ENCODE measurements at regions not wholly inside any gene's neighbourhood (a gene's known extent, or its start where the extent isn't known, plus 50 kb on each side); places are given as distances from the start of the nearest gene placed in this dataset.
"Not testable (repeated sequence)": the region's sequence is repeated elsewhere in the genome, so short reads cannot be mapped to it uniquely, and the experiment has no call there.

DNA sequence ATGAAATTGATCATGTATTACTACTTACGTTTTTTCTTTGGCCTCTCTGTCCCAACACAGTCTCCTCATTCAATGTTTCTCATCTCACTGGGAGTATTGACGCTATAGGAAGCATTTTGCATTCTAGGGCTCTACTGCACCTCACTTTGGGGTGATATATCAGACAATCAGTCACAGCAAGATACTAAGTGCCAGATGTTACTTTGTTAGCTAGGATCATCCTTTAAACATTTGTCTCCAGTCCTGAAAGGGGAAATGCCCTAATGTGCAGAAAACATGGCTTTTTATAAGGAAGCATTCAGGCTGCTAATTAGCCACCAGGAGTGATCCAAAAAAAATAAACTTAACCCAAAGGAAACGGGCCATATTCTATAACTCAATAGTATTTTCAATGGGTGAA lies 409.1 kb downstream of the RWDD3 start:
- H3K36me3 ChIP-seq (ENCODE audit: control insufficient read depth in 2 of 2, insufficient read depth in 1 of 2, low read length in 2 of 2) = no peaks in the 10 kb centered on the region
- TF ChIP-seq ZSCAN5A (tag by site-specific recombination; IDR thresholded peaks at IDR 0.05) (no peak), ZNF26 (tag by site-specific recombination; IDR thresholded peaks at IDR 0.05) (no peak), TRIM28 (IDR thresholded peaks at IDR 0.05; ENCODE audit: borderline replicate concordance, low read length) (no peak), ZNF266 (tag by site-specific recombination; IDR thresholded peaks at IDR 0.05; ENCODE audit: low read depth) (no peak)
- TF ChIP-seq, protein P1, sequence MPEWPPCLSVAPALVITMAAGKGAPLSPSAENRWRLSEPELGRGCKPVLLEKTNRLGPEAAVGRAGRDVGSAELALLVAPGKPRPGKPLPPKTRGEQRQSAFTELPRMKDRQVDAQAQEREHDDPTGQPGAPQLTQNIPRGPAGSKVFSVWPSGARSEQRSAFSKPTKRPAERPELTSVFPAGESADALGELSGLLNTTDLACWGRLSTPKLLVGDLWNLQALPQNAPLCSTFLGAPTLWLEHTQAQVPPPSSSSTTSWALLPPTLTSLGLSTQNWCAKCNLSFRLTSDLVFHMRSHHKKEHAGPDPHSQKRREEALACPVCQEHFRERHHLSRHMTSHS (tag by site-specific recombination; IDR thresholded peaks at IDR 0.05) = no peak
- TF ChIP-seq, protein P2, sequence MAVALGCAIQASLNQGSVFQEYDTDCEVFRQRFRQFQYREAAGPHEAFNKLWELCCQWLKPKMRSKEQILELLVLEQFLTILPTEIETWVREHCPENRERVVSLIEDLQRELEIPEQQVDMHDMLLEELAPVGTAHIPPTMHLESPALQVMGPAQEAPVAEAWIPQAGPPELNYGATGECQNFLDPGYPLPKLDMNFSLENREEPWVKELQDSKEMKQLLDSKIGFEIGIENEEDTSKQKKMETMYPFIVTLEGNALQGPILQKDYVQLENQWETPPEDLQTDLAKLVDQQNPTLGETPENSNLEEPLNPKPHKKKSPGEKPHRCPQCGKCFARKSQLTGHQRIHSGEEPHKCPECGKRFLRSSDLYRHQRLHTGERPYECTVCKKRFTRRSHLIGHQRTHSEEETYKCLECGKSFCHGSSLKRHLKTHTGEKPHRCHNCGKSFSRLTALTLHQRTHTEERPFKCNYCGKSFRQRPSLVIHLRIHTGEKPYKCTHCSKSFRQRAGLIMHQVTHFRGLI (tag by site-specific recombination; IDR thresholded peaks at IDR 0.05) = no peak
- CTCF ChIA-PET = no interaction called here
- H3K27ac ChIP-seq (ENCODE audit: extremely low read depth, low read depth, low read length) = no peak overlapping the region
- no peak overlapping the region for H3K4me3 ChIP-seq (ENCODE audit: low read depth, low read length)
- H3K9me3 ChIP-seq (ENCODE audit: control insufficient read depth, insufficient read depth, low read depth, low read length) = no peaks in the 10 kb centered on the region
- POLR2A ChIA-PET = no interaction called here
- H3K4me1 ChIP-seq (ENCODE audit: control insufficient read depth, insufficient read depth, low read length) = no peaks in the 10 kb centered on the region

GRCh38 chr1:95645126-95645525 lies 411.1 kb downstream of the RWDD3 start:
- CTCF ChIA-PET; H3K27ac ChIP-seq (ENCODE audit: extremely low read depth, low read depth, low read length); H3K4me3 ChIP-seq (ENCODE audit: low read depth, low read length); H3K4me1 ChIP-seq (ENCODE audit: control insufficient read depth, insufficient read depth, low read length); H3K36me3 ChIP-seq (ENCODE audit: control insufficient read depth in 2 of 2, insufficient read depth in 1 of 2, low read length in 2 of 2); H3K9me3 ChIP-seq (ENCODE audit: control insufficient read depth, insufficient read depth, low read depth, low read length); POLR2A ChIA-PET: not testable (repeated sequence)

GRCh38 chr1:95650631-95651030 lies 416.6 kb downstream of the RWDD3 start:
- ChIA-PET CTCF (no interaction called here), POLR2A (no interaction called here)
- no peaks in the 10 kb centered on the region for H3K36me3 ChIP-seq (ENCODE audit: control insufficient read depth in 2 of 2, insufficient read depth in 1 of 2, low read length in 2 of 2)
- TF ChIP-seq ZNF639 (tag by site-specific recombination; IDR thresholded peaks at IDR 0.05) (no peak), KLF1 (tag by site-specific recombination; IDR thresholded peaks at IDR 0.05) (no peak), ZSCAN30 (tag by site-specific recombination; IDR thresholded peaks at IDR 0.05) (no peak), ZNF48 (tag by site-specific recombination; IDR thresholded peaks at IDR 0.05) (no peak), ZNF16 (tag by site-specific recombination; IDR thresholded peaks at IDR 0.05; ENCODE audit: low read depth) (no peak)
- H3K9me3 ChIP-seq (ENCODE audit: control insufficient read depth, insufficient read depth, low read depth, low read length) = no peaks in the 10 kb centered on the region
- H3K4me1 ChIP-seq (ENCODE audit: control insufficient read depth, insufficient read depth, low read length) = no peaks in the 10 kb centered on the region
- no peak overlapping the region for H3K4me3 ChIP-seq (ENCODE audit: low read depth, low read length)
- no peak overlapping the region for H3K27ac ChIP-seq (ENCODE audit: extremely low read depth, low read depth, low read length)

DNA sequence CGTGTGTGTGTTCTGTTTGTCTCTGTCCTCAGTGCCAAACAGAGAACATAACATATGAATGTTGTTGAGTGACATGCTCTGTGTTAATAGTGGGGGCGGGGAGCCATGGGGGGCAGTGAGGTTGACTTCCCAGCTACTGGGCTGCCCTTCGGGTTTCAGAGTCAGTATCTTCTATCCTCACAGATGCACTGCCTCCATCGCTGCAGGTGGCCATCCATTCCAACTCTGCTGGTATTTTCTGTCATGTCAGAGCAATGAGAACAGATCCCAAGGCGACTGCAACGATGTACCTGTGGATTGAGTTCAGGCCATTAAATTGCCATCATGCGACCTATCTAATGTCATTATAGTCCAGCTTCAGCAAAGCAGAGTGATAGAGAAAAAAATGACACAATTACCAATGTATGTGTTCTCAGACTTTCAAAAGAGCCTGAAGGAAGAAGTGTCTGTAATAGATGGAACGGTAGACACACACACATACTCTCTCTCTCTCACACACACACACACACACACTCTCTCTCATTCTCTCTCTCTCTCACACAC lies 418.5 kb downstream of the RWDD3 start:
- POLR2A ChIA-PET = no interaction called here
- Histone ChIP-seq H3K4me3 (ENCODE audit: low read depth, low read length) (no peak overlapping the region), H3K27ac (ENCODE audit: extremely low read depth, low read depth, low read length) (no peak overlapping the region), H3K9me3 (ENCODE audit: control insufficient read depth, insufficient read depth, low read depth, low read length) (no peaks in the 10 kb centered on the region), H3K36me3 (ENCODE audit: control insufficient read depth in 2 of 2, insufficient read depth in 1 of 2, low read length in 2 of 2) (no peaks in the 10 kb centered on the region), H3K4me1 (ENCODE audit: control insufficient read depth, insufficient read depth, low read length) (no peaks in the 10 kb centered on the region)
- CTCF ChIA-PET = no interaction called here
- TF ChIP-seq ZNF23 (tag by site-specific recombination; IDR thresholded peaks at IDR 0.05; ENCODE audit: borderline replicate concordance) = no peak
- no peak for TF ChIP-seq PATZ1 (tag by site-specific recombination; IDR thresholded peaks at IDR 0.05)
- no peak for TF ChIP-seq INSM2 (tag by site-specific recombination; IDR thresholded peaks at IDR 0.05)
- TF ChIP-seq, protein P3, sequence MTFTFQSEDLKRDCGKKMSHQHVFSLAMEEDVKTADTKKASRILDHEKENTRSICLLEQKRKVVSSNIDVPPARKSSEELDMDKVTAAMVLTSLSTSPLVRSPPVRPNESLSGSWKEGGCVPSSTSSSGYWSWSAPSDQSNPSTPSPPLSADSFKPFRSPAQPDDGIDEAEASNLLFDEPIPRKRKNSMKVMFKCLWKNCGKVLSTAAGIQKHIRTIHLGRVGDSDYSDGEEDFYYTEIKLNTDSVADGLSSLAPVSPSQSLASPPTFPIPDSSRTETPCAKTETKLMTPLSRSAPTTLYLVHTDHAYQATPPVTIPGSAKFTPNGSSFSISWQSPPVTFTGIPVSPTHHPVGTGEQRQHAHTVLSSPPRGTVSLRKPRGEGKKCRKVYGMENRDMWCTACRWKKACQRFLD (tag by site-specific recombination; IDR thresholded peaks at IDR 0.05) = no peak
- TF ChIP-seq ZNF600 (tag by site-specific recombination; IDR thresholded peaks at IDR 0.05) = no peak

All from HEK293 (cell line).